HUDEP-2 (cell line): ENCODE measurements at regions not wholly inside any gene's neighbourhood (a gene's known extent, or its start where the extent isn't known, plus 50 kb on each side); places are given as distances from the start of the nearest gene placed in this dataset.
A peak's percentile ranks its signal among the peaks of the same experiment; 100 is the strongest.

Experiments
- DNase-seq, 76 experiments: peaks; one replicate each; lab custom pipeline; 2025; ENCODE audit not compliant: unreplicated experiment in 76 of 76; lab: John Stamatoyannopoulos, UW

DNA sequence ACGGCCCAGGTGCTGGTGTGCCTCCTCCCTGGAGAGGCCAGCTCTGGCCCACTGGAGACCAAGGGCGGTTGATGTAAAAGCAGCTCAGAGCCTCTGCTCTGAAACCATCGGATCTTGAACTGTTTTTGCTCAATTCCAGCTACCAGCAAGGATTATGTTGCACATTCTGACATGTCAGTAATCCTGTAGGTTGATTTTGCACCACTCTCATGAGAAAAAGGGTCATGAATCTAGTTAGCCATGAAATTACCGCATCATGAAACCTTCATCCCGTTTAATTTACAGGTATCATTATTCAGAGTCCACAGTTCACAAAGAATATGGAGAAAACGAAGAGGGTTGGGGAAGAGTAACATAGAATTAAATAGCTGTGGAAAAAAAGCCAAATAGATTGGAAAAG, 120.4 kb upstream of the NSMCE3 start:
- DNase-seq = no peak

- DNase-seq = no peak
These were observed 116.9 kb upstream of the NSMCE3 start for GRCh38 chr15:29386523-29386922.

GRCh38 chr15:29383367-29383766, 113.7 kb upstream of the NSMCE3 start:
- DNase-seq = no peak

DNA sequence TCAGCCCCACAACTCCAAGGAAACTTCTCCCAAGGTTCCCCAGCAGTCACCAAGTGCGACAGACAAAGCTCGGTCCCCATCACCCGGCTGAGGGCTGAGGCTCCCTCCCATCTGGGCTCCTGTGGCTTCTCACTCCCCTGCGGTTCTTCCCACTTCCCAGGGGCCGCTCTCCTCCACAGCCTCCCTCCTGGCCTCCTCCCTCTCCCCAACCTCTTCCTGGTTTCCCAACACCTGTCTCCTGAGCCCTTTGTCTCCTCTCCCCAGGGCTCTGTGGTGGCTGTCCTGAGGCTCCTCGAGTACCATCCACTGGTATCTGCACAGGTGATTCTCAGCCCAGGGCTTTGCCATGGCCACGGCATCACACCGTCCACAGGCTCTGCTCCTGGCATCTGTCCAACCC, 113.2 kb upstream of the NSMCE3 start:
- DNase-seq = no peak

- no peak for DNase-seq
These were observed 110.8 kb upstream of the NSMCE3 start for GRCh38 chr15:29380466-29380865.

GRCh38 chr15:29379647-29380046, 110.0 kb upstream of the NSMCE3 start:
- no peak for DNase-seq

DNA sequence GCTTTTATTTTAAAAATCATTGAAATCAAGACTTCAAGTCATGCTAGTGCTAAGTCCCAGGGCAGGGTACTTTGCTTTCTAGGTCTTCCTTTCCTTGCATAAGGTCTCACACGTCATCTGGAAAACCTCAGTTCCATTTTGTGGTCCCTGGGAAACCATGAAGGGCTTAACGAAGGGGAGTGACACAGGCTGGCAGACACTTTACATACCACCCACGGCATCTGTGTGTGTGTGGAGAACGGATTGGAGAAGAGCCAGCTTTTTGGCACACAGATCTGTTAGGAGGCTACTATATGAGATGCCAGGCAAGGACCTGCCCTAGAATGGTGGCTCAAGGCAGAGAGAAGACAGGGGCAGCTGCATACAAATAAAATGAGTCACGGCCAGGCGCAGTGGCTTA, 107.5 kb upstream of the NSMCE3 start:
- no peak for DNase-seq

GRCh38 chr15:29376590-29376989, 107.0 kb upstream of the NSMCE3 start:
- no peak for DNase-seq

GRCh38 chr15:29369261-29369660, 99.6 kb upstream of the NSMCE3 start:
- DNase-seq = no peak

DNA sequence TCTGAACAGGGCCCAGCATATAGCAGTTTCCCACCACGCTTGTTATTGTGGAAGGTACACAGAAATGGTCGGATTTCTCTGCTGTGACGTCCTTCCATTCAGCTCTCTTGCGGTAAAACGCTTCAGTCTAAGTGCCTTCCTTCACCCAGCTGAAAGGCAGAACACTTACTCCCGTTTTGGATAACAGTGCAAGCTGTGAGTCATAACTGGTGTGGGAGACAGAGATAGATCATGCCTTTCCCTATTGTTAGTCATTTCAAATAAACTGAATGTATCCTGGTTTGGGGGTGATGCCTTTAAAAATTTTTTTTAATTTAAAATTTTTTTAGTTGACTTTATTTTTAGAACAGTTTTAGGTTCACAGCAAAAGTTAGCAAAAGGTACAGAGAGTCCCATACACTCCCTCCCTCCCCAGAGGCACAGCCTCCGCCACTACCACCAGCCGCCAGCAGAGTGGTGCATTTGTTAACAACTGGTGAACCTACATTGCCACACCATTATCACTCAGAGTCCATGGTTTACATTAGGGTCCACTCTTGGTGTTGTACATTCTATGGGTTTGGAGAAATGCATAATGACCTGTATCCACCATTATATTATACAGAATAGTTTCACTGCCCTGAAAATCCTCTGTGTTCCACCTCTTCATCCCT, 94.9 kb upstream of the NSMCE3 start:
- peak in 8 of 76 experiments; percentile 2 to 23 (median 9) for DNase-seq

GRCh38 chr15:29361560-29361959, 91.9 kb upstream of the NSMCE3 start:
- no peak for DNase-seq

DNA sequence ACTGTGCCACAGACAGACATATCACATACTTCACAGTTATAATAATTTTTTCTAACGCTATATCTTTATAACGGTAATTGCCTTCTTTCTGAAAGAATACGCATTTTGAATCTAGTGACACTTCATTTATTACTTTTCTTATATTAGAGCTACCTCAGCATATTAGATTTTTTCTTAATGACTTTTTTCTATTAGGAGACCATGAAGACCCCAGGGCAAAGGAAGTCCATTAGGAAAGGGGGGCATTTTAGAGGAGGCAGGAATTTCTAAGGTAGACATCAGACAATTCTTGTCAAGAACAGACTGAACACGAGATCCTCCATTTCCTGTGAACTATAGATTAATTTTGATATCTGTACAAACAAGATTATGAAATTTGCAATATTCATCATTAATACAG, 90.5 kb upstream of the NSMCE3 start:
- no peak for DNase-seq

DNA sequence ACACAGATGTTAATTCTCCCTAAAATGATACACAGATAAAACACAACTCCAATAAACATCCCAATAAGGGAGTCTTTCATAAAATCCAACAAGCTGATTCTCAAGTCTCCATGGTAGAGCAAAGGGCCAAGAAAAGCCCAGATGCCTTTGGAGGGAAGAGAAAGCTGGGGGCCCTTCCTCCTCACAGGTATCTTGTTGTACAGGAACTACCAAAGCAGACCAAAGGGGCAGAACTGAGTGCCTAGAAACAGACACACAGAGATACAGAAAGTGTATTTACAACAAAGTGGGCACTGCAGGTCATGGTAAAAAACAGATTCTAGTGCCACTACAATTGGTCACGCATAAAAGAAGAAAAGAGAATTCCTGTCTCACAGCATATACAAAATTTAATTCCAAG, 87.2 kb upstream of the NSMCE3 start:
- no peak for DNase-seq

GRCh38 chr15:29355477-29355876, 85.9 kb upstream of the NSMCE3 start:
- DNase-seq = no peak

GRCh38 chr15:29352402-29352801, 82.8 kb upstream of the NSMCE3 start:
- no peak for DNase-seq

DNA sequence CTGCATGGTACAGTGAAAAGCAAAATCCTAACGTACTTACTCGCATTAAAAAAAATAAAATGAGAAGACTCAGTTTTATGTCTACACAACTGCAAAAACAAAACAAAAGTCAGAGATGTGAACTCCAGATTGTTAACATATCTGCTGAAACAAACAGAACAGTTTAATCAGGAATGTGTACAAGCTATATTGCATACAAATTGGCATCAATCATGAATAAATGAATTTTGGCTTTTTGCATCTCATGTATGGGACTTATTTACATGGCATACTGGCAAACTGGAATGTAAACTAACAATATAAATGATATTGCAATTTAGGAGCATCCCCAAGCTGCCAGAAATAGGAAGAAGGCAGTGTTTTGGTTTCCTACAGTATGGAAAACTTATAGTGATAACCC, 79.6 kb upstream of the NSMCE3 start:
- DNase-seq = no peak

DNA sequence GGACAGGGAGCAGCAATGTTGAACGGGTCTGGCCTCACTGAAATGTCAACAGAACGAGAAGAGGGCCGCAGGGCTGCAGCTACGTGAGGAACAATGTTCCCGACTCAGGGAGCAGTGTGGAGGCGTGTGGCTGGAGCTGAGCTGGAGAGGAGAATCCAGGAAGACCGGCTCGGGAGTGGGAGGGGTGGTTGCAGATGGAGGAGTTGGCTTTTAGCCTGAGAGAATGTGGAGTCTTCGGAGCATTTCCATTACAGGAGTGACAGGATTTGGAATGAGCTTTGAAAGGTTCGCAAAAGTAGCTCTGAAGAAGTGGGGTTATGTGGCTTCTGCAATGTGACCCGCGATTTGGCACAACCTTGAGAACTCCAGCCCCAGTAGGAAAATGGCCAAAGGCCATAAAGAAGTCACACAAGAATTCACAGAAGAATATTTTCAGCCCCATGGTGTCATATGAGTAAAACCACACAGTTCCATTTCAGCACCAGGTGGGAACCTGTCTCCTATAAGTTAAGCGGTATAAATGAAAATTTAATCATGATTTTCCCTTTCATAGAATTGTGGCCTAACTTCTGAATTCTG, 78.8 kb upstream of the NSMCE3 start:
- no peak for DNase-seq

GRCh38 chr15:29346998-29347397, 77.4 kb upstream of the NSMCE3 start:
- DNase-seq = no peak

DNA sequence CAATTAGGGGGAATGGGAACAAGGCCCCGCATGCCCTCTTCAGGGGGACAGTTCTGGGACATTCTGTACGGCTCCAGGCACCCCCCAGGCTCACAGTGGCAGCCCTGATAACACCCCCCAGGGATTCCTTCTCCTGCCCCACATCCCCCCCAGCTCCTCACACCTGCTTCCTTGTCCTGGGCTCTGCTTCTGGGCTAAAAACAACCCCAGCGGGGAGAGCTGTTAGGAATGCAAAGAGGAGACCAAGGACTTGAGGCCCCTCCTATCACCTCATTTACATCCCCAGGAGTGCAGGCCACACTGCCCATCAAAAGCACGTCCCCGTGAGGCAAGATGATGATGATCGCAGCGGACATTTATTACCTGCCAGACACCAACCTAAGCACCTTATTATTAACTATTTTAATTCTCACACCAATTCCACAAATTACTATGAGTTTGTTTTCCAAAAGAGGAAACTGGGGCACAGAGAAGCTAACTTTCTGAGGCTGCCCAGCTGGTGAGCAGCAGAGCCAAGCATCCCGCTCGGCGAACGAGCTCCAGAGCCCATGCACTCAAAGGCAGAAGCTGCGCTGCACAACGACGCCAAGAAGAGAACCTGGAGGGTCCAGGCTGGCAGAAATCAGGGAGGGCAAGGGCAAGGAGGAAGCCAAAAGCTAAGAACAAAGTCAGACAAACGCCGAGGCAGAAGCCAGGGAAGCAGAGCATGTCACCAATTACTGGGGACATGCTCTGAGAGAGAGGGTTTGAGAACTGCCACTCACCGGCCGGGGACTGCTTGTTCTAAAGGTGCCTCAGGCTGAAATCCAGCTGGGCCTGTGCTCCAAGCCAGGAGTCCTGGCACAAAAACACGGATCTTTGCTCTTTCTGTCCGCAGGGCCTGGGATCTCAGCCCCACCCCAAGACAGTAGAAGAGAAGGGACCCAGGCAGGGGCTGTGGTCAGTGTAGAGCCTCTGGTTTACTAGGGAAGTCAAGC, 76.2 kb upstream of the NSMCE3 start:
- no peak for DNase-seq

GRCh38 chr15:29344474-29344873, 74.9 kb upstream of the NSMCE3 start:
- DNase-seq = no peak

- DNase-seq = no peak
These were observed 73.6 kb upstream of the NSMCE3 start for GRCh38 chr15:29343229-29343628.

DNA sequence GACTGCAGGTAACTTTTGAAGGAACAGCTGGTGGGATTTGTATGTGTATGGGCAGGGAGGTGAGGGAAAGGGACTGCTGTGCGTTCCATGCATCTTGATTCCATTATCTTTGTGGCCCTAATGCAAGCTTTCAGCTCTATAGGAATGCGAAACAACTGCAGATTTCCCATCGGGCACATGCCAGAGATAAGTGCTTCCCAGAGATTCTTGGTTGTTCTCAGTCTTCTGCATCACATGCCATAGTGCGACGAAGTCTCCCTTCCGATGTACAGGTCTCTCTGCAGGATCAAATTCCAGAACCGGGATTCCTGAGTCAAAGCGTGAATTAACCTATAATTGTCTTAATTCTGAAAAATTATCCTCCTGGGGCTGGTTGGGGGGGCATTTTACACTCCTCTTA, 72.6 kb upstream of the NSMCE3 start:
- no peak for DNase-seq
